CD4-positive, alpha-beta T cell (primary cell): ENCODE measurements at regions not wholly inside any gene's neighbourhood (a gene's known extent, or its start where the extent isn't known, plus 50 kb on each side); places are given as distances from the start of the nearest gene placed in this dataset.

Experiments
- ATAC-seq: fragments of 200-7000 bp; cut with Tn5 transposase; one replicate; pipeline ENCODE4 v1.10.0; 2022; ENCODE audit warnings: mild to moderate bottlenecking; ENCODE audit not compliant: poor library complexity
- CTCF ChIA-PET: fragments of 350-600 bp; sonication (Branson Sonifier 250); formaldehyde crosslinking; loops from one replicate; lab custom pipeline; 2021; ENCODE audit warnings: antibody characterized with exemption, inconsistent platforms; lab: Charles Lee
- POLR2A ChIA-PET: fragments of 350-600 bp; sonication (Branson Sonifier 250); formaldehyde crosslinking; loops from one replicate; lab custom pipeline; 2021; ENCODE audit warnings: antibody characterized with exemption, inconsistent platforms; lab: Charles Lee
- DNase-seq, 14 experiments: peaks; one replicate each; pipeline ENCODE4 v3.0.0-alpha.2; 2013 to 2020; ENCODE audit warnings: mixed read lengths in 2 of 14
- H3K27ac ChIP-seq, 2 donors: one replicate each; pipeline versions ENCODE4 v1.5.1 to v1.7.0; 2013; ENCODE audit warnings: low read length in 2 of 2, low read depth in 1 of 2, mild to moderate bottlenecking in 1 of 2
- H3K27me3 ChIP-seq, 2 experiments: 1 replicate in 1 of 2; 2 replicates in 1 of 2; pipeline versions ENCODE4 v1.6.1 to v1.7.0; 2013; ENCODE audit warnings: low read length in 2 of 2, control low read depth in 1 of 2, mild to moderate bottlenecking in 1 of 2, moderate library complexity in 1 of 2; ENCODE audit not compliant: insufficient read depth in 2 of 2, control insufficient read depth in 1 of 2
- H3K36me3 ChIP-seq: one replicate; pipeline ENCODE4 v1.6.1; 2013; ENCODE audit warnings: low read length, control low read depth; ENCODE audit not compliant: insufficient read depth
- H3K4me1 ChIP-seq: one replicate; pipeline ENCODE4 v1.6.1; 2013; ENCODE audit warnings: low read length, control low read depth; ENCODE audit not compliant: insufficient read depth
- H3K4me3 ChIP-seq: one replicate; pipeline ENCODE4 v1.5.1; 2013; ENCODE audit warnings: mild to moderate bottlenecking, low read length, moderate library complexity
- H3K9me3 ChIP-seq, 2 experiments: 1 replicate in 1 of 2; 2 replicates in 1 of 2; pipeline versions ENCODE4 v1.6.1 to v1.7.0; 2013; ENCODE audit warnings: low read length in 2 of 2, mild to moderate bottlenecking in 2 of 2, control low read depth in 1 of 2, moderate library complexity in 1 of 2; ENCODE audit not compliant: control insufficient read depth in 1 of 2, insufficient read depth in 1 of 2
- H3K27ac Mint-ChIP-seq: one replicate; pipeline ENCODE4 v1.8.0; 2020; ENCODE audit warnings: mixed read lengths
- H3K27me3 Mint-ChIP-seq: one replicate; pipeline ENCODE4 v1.8.0; 2021; ENCODE audit warnings: mixed read lengths
- H3K36me3 Mint-ChIP-seq: one replicate; pipeline ENCODE4 v1.8.0; 2021; ENCODE audit warnings: low read depth, mixed read lengths
- H3K4me1 Mint-ChIP-seq: one replicate; pipeline ENCODE4 v1.8.0; 2021; ENCODE audit warnings: low read depth, mixed read lengths
- H3K4me3 Mint-ChIP-seq: one replicate; pipeline ENCODE4 v1.8.0; 2020; ENCODE audit warnings: mild to moderate bottlenecking, mixed read lengths
- H3K9me3 Mint-ChIP-seq: one replicate; pipeline ENCODE4 v1.8.0; 2020; ENCODE audit warnings: mixed read lengths
- intact Hi-C, 2 experiments: fragments of 100-400 bp; cut with DNase I in 1 of 2; cut with micrococcal nuclease in 1 of 2; formaldehyde crosslinking; loops; one replicate each; pipeline versions ENCODE4 v1.15.1 to v1.9.0; 2023 to 2025; cut with DNase I, micrococcal nuclease
- TF ChIP-seq, protein P1 (sequence below): fragments of 200-600 bp; IDR thresholded peaks from one replicate; pipeline ENCODE4 v1.8.0; 2022; ENCODE audit warnings: antibody characterized with exemption, mild to moderate bottlenecking

DNA sequence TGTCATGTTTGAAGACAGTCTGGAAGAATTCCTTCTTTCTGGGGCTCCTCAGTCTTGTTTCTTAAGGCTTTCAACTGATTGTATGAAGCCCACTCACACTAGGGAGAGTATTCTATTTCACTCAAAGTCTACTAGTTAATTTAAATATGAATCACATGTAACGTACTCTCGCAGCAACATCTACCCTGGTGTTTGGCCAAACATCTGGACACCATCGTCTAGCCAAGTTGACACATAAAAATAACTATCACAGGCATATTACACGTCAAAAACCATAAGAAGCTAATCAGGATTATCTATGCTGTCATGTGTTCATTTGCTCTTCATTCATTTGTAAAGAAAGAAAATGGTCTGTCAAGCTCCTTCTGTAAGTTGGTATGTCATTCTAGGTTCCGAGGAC lies 787.4 kb downstream of the KCNJ2 start:
- Histone ChIP-seq H3K27ac (no peak overlapping the region), H3K4me3 (no peak overlapping the region), H3K4me1 (no peaks in the 10 kb centered on the region), H3K27me3 (no peaks in the 10 kb centered on the region), H3K9me3 (peaks cover 0 to 5% of the 10 kb centered on the region in 2 experiments), H3K36me3 (no peaks in the 10 kb centered on the region)
- DNase-seq, result no peak
- Mint-ChIP-seq H3K4me1 (no peaks in the 10 kb centered on the region), H3K9me3 (peaks cover 10% of the 10 kb centered on the region), H3K36me3 (no peaks in the 10 kb centered on the region), H3K27ac (no peak overlapping the region), H3K4me3 (no peak overlapping the region), H3K27me3 (no peaks in the 10 kb centered on the region)
- ChIA-PET POLR2A (no interaction called here), CTCF (no interaction called here)
- no peak for ATAC-seq
- intact Hi-C loops, result no loop called here
- TF ChIP-seq, protein P1, sequence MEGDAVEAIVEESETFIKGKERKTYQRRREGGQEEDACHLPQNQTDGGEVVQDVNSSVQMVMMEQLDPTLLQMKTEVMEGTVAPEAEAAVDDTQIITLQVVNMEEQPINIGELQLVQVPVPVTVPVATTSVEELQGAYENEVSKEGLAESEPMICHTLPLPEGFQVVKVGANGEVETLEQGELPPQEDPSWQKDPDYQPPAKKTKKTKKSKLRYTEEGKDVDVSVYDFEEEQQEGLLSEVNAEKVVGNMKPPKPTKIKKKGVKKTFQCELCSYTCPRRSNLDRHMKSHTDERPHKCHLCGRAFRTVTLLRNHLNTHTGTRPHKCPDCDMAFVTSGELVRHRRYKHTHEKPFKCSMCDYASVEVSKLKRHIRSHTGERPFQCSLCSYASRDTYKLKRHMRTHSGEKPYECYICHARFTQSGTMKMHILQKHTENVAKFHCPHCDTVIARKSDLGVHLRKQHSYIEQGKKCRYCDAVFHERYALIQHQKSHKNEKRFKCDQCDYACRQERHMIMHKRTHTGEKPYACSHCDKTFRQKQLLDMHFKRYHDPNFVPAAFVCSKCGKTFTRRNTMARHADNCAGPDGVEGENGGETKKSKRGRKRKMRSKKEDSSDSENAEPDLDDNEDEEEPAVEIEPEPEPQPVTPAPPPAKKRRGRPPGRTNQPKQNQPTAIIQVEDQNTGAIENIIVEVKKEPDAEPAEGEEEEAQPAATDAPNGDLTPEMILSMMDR, result no peak

DNA sequence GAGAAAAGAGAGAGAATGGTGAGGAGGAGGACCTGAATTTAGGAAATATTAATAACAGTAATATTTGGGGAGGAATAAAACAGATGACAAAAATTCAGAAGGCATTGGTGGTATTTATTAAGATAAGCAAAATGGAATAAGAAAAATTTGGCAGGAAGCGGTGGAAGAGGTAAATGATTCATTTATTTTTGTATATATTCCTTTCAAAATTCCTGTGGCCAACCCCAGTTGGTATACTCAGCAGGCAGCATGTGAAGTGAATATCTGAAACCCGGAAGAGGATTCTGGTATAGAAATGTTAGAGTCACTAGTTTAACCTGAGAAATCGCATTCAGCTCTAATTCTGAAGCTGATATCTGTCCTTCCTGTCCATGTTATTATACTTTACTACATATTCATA lies 792.0 kb downstream of the KCNJ2 start:
- peaks cover 4% of the 10 kb centered on the region for H3K9me3 Mint-ChIP-seq
- Histone ChIP-seq H3K27me3 (no peaks in the 10 kb centered on the region), H3K27ac (no peak overlapping the region), H3K9me3 (peaks cover 0 to 8% of the 10 kb centered on the region in 2 experiments), H3K4me1 (no peaks in the 10 kb centered on the region), H3K36me3 (no peaks in the 10 kb centered on the region), H3K4me3 (no peak overlapping the region)
- ATAC-seq (no peak), DNase-seq (no peak)
- H3K36me3 Mint-ChIP-seq, result no peaks in the 10 kb centered on the region
- no peaks in the 10 kb centered on the region for H3K27me3 Mint-ChIP-seq
- TF ChIP-seq, protein P1, result no peak
- intact Hi-C loops, result no loop called here
- ChIA-PET POLR2A (no interaction called here), CTCF (no interaction called here)
- no peak overlapping the region for H3K27ac Mint-ChIP-seq
- H3K4me1 Mint-ChIP-seq, result no peaks in the 10 kb centered on the region
- no peak overlapping the region for H3K4me3 Mint-ChIP-seq

DNA sequence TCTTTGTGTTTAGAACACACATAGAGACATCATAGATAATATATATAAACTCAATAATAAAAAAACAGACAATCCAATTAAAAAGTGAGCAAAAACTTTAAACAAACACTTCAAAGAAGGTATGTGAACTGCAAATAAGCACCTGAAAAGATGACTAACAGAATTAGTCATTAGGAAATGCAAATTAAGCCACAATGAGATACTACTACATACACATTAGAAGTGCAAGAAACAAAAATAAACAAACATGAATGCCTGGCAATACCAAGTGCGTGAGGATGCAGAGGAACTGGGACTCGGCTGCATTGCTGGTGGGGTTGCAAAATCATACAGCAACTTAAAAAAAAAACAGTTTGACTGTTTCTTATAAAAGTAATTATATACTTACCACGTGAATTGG lies 799.0 kb downstream of the KCNJ2 start:
- ChIA-PET POLR2A (no interaction called here), CTCF (no interaction called here)
- H3K4me1 ChIP-seq, result no peaks in the 10 kb centered on the region
- no peak overlapping the region for H3K27ac Mint-ChIP-seq
- no peak overlapping the region for H3K27ac ChIP-seq
- peaks cover 14% of the 10 kb centered on the region for H3K9me3 Mint-ChIP-seq
- no peaks in the 10 kb centered on the region for H3K27me3 ChIP-seq
- no peaks in the 10 kb centered on the region for H3K27me3 Mint-ChIP-seq
- no peak for ATAC-seq
- H3K4me1 Mint-ChIP-seq, result no peaks in the 10 kb centered on the region
- H3K9me3 ChIP-seq, result peaks cover 0 to 4% of the 10 kb centered on the region in 2 experiments
- no peaks in the 10 kb centered on the region for H3K36me3 ChIP-seq
- intact Hi-C loops, result no loop called here
- H3K4me3 Mint-ChIP-seq, result no peak overlapping the region
- TF ChIP-seq, protein P1, result no peak
- H3K36me3 Mint-ChIP-seq, result no peaks in the 10 kb centered on the region
- H3K4me3 ChIP-seq, result no peak overlapping the region
- no peak for DNase-seq
